GM12878 (cell line): ENCODE measurements at regions not wholly inside any gene's neighbourhood (a gene's known extent, or its start where the extent isn't known, plus 50 kb on each side); places are given as distances from the start of the nearest gene placed in this dataset.

ENCODE experiments used
- ATAC-seq: fragments of 200-7000 bp; cut with Tn5 transposase; 3 replicates; pipeline ENCODE4 v1.9.1; 2020; ENCODE audit warnings: mild to moderate bottlenecking, moderate library complexity
- BruUV-seq: library from RNA; stranded (reverse); fragments of 400-500 nt; replicated peaks from 2 replicates; lab custom pipeline; 2021; lab: Mats Ljungman, UMichigan
- CTCF ChIA-PET: fragments of 300-600 bp; sonication (Branson Sonifier 250); formaldehyde crosslinking; extraction: SDS; loops from one replicate; lab custom pipeline; 2021; ENCODE audit warnings: inconsistent platforms; lab: Yijun Ruan, JAX
- POLR2A ChIA-PET: fragments of 350-600 bp; formaldehyde crosslinking; extraction: SDS; loops from one replicate; lab custom pipeline; 2021; ENCODE audit warnings: inconsistent platforms; lab: Charles Lee
- RAD21 ChIA-PET: fragments of 300-600 bp; sonication (Branson Sonifier 250); formaldehyde crosslinking; loops from one replicate; lab custom pipeline; 2023; ENCODE audit warnings: antibody characterized with exemption; ENCODE audit not compliant: unreplicated experiment; lab: Charles Lee
- SMC1A ChIA-PET: fragments of 300-600 bp; sonication (Branson Sonifier 250); formaldehyde crosslinking; loops from one replicate; lab custom pipeline; 2023; ENCODE audit not compliant: unreplicated experiment, uncharacterized antibody; lab: Charles Lee
- DNase-seq: peaks from one replicate; pipeline ENCODE4 v3.0.0-alpha.2; 2011; ENCODE audit warnings: low read depth, low spot score
- FAIRE-seq: peaks from 3 replicates; lab custom pipeline; 2011; peaks lifted over from hg19 to GRCh38; lab: Jason Lieb, UNC
- H2AFZ ChIP-seq: 2 replicates; pipeline ENCODE4 v1.6.0; 2011; ENCODE audit warnings: low read depth, low read length, control low read depth; ENCODE audit not compliant: control insufficient read depth
- H3K27ac ChIP-seq: 2 replicates; pipeline ENCODE4 v1.5.1; 2011; ENCODE audit warnings: control low read depth; ENCODE audit not compliant: control insufficient read depth, insufficient read depth
- H3K27me3 ChIP-seq, 2 experiments: replicated peaks in 1 of 2; 2 replicates each; pipeline versions ENCODE4 v1.6.0 to v1.6.1; 2011; ENCODE audit warnings: low read length in 1 of 2; ENCODE audit not compliant: control insufficient read depth in 2 of 2, insufficient read depth in 2 of 2
- H3K36me3 ChIP-seq, 2 experiments: 2 replicates each; pipeline ENCODE4 v1.5.1; 2011; ENCODE audit warnings: low read length in 1 of 2; ENCODE audit not compliant: control insufficient read depth in 2 of 2, insufficient read depth in 2 of 2
- H3K4me1 ChIP-seq: 2 replicates; pipeline ENCODE4 v1.6.1; 2011; ENCODE audit warnings: mild to moderate bottlenecking, low read length, moderate library complexity, mixed read lengths; ENCODE audit not compliant: control insufficient read depth, insufficient read depth
- H3K4me2 ChIP-seq: 2 replicates; pipeline ENCODE4 v1.6.0; 2011; ENCODE audit warnings: control low read depth; ENCODE audit not compliant: control insufficient read depth, insufficient read depth
- H3K4me3 ChIP-seq: fragments of 200-600 bp; sonication (generic); 2 replicates; pipeline ENCODE4 v1.5.1; 2016
- H3K79me2 ChIP-seq: 2 replicates; pipeline ENCODE4 v1.6.0; 2011; ENCODE audit warnings: low read length; ENCODE audit not compliant: control insufficient read depth, insufficient read depth
- H3K9ac ChIP-seq: 2 replicates; pipeline ENCODE4 v1.8.0; 2011; ENCODE audit warnings: low read length, control low read depth, mixed read lengths; ENCODE audit not compliant: control insufficient read depth, insufficient read depth
- H3K9me3 ChIP-seq: replicated peaks from 3 replicates; pipeline ENCODE4 v1.5.1; 2011; ENCODE audit warnings: mild to moderate bottlenecking, low read length; ENCODE audit not compliant: control insufficient read depth, insufficient read depth
- H4K20me1 ChIP-seq: 2 replicates; pipeline ENCODE4 v1.6.0; 2011; ENCODE audit not compliant: control insufficient read depth, insufficient read depth
- ATF7 ChIP-seq: fragments of 450-650 bp; IDR thresholded peaks from 2 replicates; pipeline ENCODE4 v1.6.1; 2016; ENCODE audit warnings: low read depth, mild to moderate bottlenecking
- NBN ChIP-seq: fragments of 450-650 bp; IDR thresholded peaks from 2 replicates; pipeline ENCODE4 v1.6.1; 2016
- NFIC ChIP-seq: IDR thresholded peaks from 2 replicates; pipeline ENCODE4 v1.6.1; 2012; ENCODE audit warnings: low read depth, mild to moderate bottlenecking, inconsistent platforms, low read length, moderate library complexity
- YY1 ChIP-seq: IDR thresholded peaks from 2 replicates; pipeline ENCODE4 v1.6.1; 2011; ENCODE audit warnings: low read depth, mild to moderate bottlenecking, low read length
- ZBTB33 ChIP-seq: fragments of 450-650 bp; IDR thresholded peaks from 2 replicates; pipeline ENCODE4 v1.6.1; 2017; ENCODE audit warnings: mild to moderate bottlenecking
- ZZZ3 ChIP-seq: IDR thresholded peaks from 2 replicates; pipeline ENCODE4 v1.6.1; 2011; ENCODE audit warnings: low read depth; ENCODE audit not compliant: control insufficient read depth, insufficient read length
- WGBS: methylation state at CpG from one replicate; pipeline ENCODE4 v1.1.6; 2016; ENCODE audit warnings: low lambda C conversion rate; ENCODE audit not compliant: insufficient replicate concordance, insufficient coverage; ENCODE audit errors: missing lambda C conversion rate; 5-methylcytosine and 5-hydroxymethylcytosine counted together
- in situ Hi-C: fragments of 300-500 bp; cut with MboI; formaldehyde crosslinking; loops from 9 replicates; pipeline ENCODE4 v1.14.3; 2018; ENCODE audit warnings: mixed read lengths
- intact Hi-C: fragments of 100-400 bp; cut with micrococcal nuclease; formaldehyde crosslinking; loops from one replicate; pipeline ENCODE4 v1.14.2; 2022; ENCODE audit not compliant: unreplicated experiment

- ATAC-seq: no peak
Measured at GRCh38 chr2:152929628-152930027, 211.2 kb downstream of the ARL6IP6 start.

More at GRCh38 chr2:152929628-152930027, 211.2 kb downstream of the ARL6IP6 start:
- RAD21 ChIA-PET: no interaction called here
- FAIRE-seq (no peak), DNase-seq (no peak)
- no peaks in the 10 kb centered on the region for H4K20me1 ChIP-seq
- no peak overlapping the region for H2AFZ ChIP-seq
- no peaks in the 10 kb centered on the region for H3K4me1 ChIP-seq
- no TSS peak for BruUV-seq
- WGBS: 78% methylated on average over 3 of the region's 3 CpGs
- in situ Hi-C loops (loop anchor here (5.0 kb wide), 1 partner anchor 593 kb away; no protein-coding TSS in a partner anchor), intact Hi-C loops (loop anchor here (10.0 kb wide), 1 partner anchor 1445 kb away; no protein-coding TSS in a partner anchor)
- no peak overlapping the region for H3K4me2 ChIP-seq
- H3K27me3 ChIP-seq: no peaks in the 10 kb centered on the region
- H3K9me3 ChIP-seq: no peaks in the 10 kb centered on the region
- no peak for TF ChIP-seq ZZZ3
- no peak for TF ChIP-seq NBN
- TF ChIP-seq ATF7: no peak
- TF ChIP-seq NFIC: no peak
- TF ChIP-seq YY1: no peak
- no peak for TF ChIP-seq ZBTB33
- no peaks in the 10 kb centered on the region for H3K79me2 ChIP-seq
- H3K27ac ChIP-seq: no peak overlapping the region
- H3K4me3 ChIP-seq: no peak overlapping the region
- POLR2A ChIA-PET: no interaction called here
- no peaks in the 10 kb centered on the region for H3K36me3 ChIP-seq
- no peak overlapping the region for H3K9ac ChIP-seq
- CTCF ChIA-PET: no interaction called here
- SMC1A ChIA-PET: interaction anchor here (1.0 kb wide), 1 partner anchor 23 kb away, joined by 3 read pairs; no protein-coding TSS in a partner anchor
